ENCODE measurements at regions not wholly inside any gene's neighbourhood (a gene's known extent, or its start where the extent isn't known, plus 50 kb on each side); places are given as distances from the start of the nearest gene placed in this dataset.

GRCh38 chr4:43452948-43453347 lies 560.4 kb downstream of the GRXCR1 start:
- TF ChIP-seq CTCF (IDR thresholded peaks at IDR 0.05) = no peak
- TF ChIP-seq ZFX (IDR thresholded peaks at IDR 0.05; ENCODE audit: borderline replicate concordance) = no peak

All from 22Rv1 (cell line).